H9 (cell line): ENCODE measurements at regions not wholly inside any gene's neighbourhood (a gene's known extent, or its start where the extent isn't known, plus 50 kb on each side); places are given as distances from the start of the nearest gene placed in this dataset.

Experiments
- DNase-seq: peaks from one replicate; pipeline ENCODE4 v3.0.0-alpha.2; 2017
- H2AFZ ChIP-seq: one replicate; pipeline ENCODE4 v1.6.1; 2013; ENCODE audit warnings: mild to moderate bottlenecking, low read length, control low read depth, moderate library complexity
- H2AK5ac ChIP-seq: 2 replicates; pipeline ENCODE4 v1.6.1; 2013; ENCODE audit warnings: low read length, control low read depth, mixed read lengths; ENCODE audit not compliant: insufficient read length
- H2BK120ac ChIP-seq: one replicate; pipeline ENCODE4 v1.6.1; 2013; ENCODE audit warnings: low read depth, mild to moderate bottlenecking, low read length, control low read depth, inconsistent platforms; ENCODE audit not compliant: poor library complexity, severe bottlenecking
- H2BK12ac ChIP-seq: 2 replicates; pipeline ENCODE4 v1.6.1; 2013; ENCODE audit warnings: low read length, control low read depth, mixed read lengths, low read depth; ENCODE audit not compliant: insufficient read length
- H2BK15ac ChIP-seq: 2 replicates; pipeline ENCODE4 v1.6.1; 2013; ENCODE audit warnings: low read depth, low read length, control low read depth
- H2BK20ac ChIP-seq: one replicate; pipeline ENCODE4 v1.6.1; 2013; ENCODE audit warnings: low read depth, mild to moderate bottlenecking, low read length, control low read depth, inconsistent platforms; ENCODE audit not compliant: poor library complexity, severe bottlenecking
- H2BK5ac ChIP-seq: 2 replicates; pipeline ENCODE4 v1.6.1; 2013; ENCODE audit warnings: low read length, control low read depth, mixed read lengths; ENCODE audit not compliant: insufficient read length
- H3K14ac ChIP-seq: 2 replicates; pipeline ENCODE4 v1.6.1; 2013; ENCODE audit warnings: low read length, control low read depth; ENCODE audit not compliant: insufficient read depth
- H3K18ac ChIP-seq: 2 replicates; pipeline ENCODE4 v1.6.1; 2013; ENCODE audit warnings: low read depth, mild to moderate bottlenecking, mixed read lengths, low read length, control low read depth; ENCODE audit not compliant: insufficient read length
- H3K23ac ChIP-seq: 2 replicates; pipeline ENCODE4 v1.6.1; 2013; ENCODE audit warnings: low read length, control low read depth, mixed read lengths, low read depth; ENCODE audit not compliant: insufficient read length
- H3K23me2 ChIP-seq: 2 replicates; pipeline ENCODE4 v1.6.1; 2013; ENCODE audit warnings: low read depth, mild to moderate bottlenecking, mixed read lengths, low read length, control low read depth; ENCODE audit not compliant: insufficient read length, poor library complexity, severe bottlenecking
- H3K27ac ChIP-seq: 2 replicates; pipeline ENCODE4 v1.5.1; 2013; ENCODE audit warnings: low read length, control low read depth, mixed read lengths, low read depth; ENCODE audit not compliant: insufficient read length
- H3K27me3 ChIP-seq: 2 replicates; pipeline ENCODE4 v1.6.1; 2013; ENCODE audit warnings: low read length, control low read depth, inconsistent platforms; ENCODE audit not compliant: insufficient read depth
- H3K4ac ChIP-seq: 2 replicates; pipeline ENCODE4 v1.6.1; 2013; ENCODE audit warnings: low read depth, mild to moderate bottlenecking, control low read depth, inconsistent platforms, low read length, moderate library complexity
- H3K4me1 ChIP-seq: 2 replicates; pipeline ENCODE4 v1.6.1; 2013; ENCODE audit warnings: low read length, control low read depth, inconsistent platforms; ENCODE audit not compliant: insufficient read depth
- H3K4me2 ChIP-seq: 2 replicates; pipeline ENCODE4 v1.6.1; 2013; ENCODE audit warnings: low read length, control low read depth, mixed read lengths; ENCODE audit not compliant: insufficient read length, insufficient read depth
- H3K56ac ChIP-seq: 2 replicates; pipeline ENCODE4 v1.6.1; 2013; ENCODE audit warnings: low read depth, mild to moderate bottlenecking, mixed read lengths, low read length, control low read depth; ENCODE audit not compliant: insufficient read length
- H3K79me1 ChIP-seq: 2 replicates; pipeline ENCODE4 v1.6.1; 2013; ENCODE audit warnings: low read depth, mild to moderate bottlenecking, moderate library complexity, low read length, control low read depth, inconsistent platforms; ENCODE audit not compliant: insufficient read depth, poor library complexity, severe bottlenecking
- H3K79me2 ChIP-seq: 2 replicates; pipeline ENCODE4 v1.6.1; 2013; ENCODE audit warnings: low read length, control low read depth, inconsistent platforms; ENCODE audit not compliant: insufficient read depth
- H3K9ac ChIP-seq: 2 replicates; pipeline ENCODE4 v1.6.1; 2013; ENCODE audit warnings: low read length, control low read depth, mixed read lengths; ENCODE audit not compliant: insufficient read length; ENCODE audit errors: extremely low read depth
- H3K9me3 ChIP-seq: one replicate; pipeline ENCODE4 v1.6.1; 2013; ENCODE audit warnings: low read depth, low read length, inconsistent platforms; ENCODE audit not compliant: control insufficient read depth
- H3T11ph ChIP-seq: one replicate; pipeline ENCODE4 v1.6.1; 2013; ENCODE audit warnings: mild to moderate bottlenecking, low read length, control low read depth, inconsistent platforms
- H4K20me1 ChIP-seq: one replicate; pipeline ENCODE4 v1.6.1; 2013; ENCODE audit not compliant: control insufficient read depth, insufficient read length, insufficient read depth
- H4K5ac ChIP-seq: 2 replicates; pipeline ENCODE4 v1.6.1; 2013; ENCODE audit warnings: low read depth, mild to moderate bottlenecking, mixed read lengths, low read length, control low read depth; ENCODE audit not compliant: insufficient read length
- H4K8ac ChIP-seq: replicated peaks from 2 replicates; pipeline ENCODE4 v1.6.1; 2013; ENCODE audit warnings: low read length, control low read depth, mixed read lengths, low read depth; ENCODE audit not compliant: insufficient read length
- H4K91ac ChIP-seq: 2 replicates; pipeline ENCODE4 v1.6.1; 2013; ENCODE audit warnings: low read depth, mild to moderate bottlenecking, moderate library complexity, mixed read lengths, low read length, control low read depth; ENCODE audit not compliant: insufficient read length
- H3K27ac Mint-ChIP-seq, 3 experiments: 2 replicates in 2 of 3; 3 replicates in 1 of 3; pipeline ENCODE4 v1.8.0; 2020 to 2021; ENCODE audit warnings: mixed read lengths in 3 of 3, mild to moderate bottlenecking in 1 of 3, moderate library complexity in 1 of 3
- H3K27me3 Mint-ChIP-seq: 2 replicates; pipeline ENCODE4 v1.8.0; 2021; ENCODE audit warnings: low read depth, mild to moderate bottlenecking, moderate library complexity, mixed read lengths
- H3K36me3 Mint-ChIP-seq, 3 experiments: 2 replicates in 2 of 3; 3 replicates in 1 of 3; pipeline ENCODE4 v1.8.0; 2020 to 2021; ENCODE audit warnings: low read depth in 3 of 3, mixed read lengths in 3 of 3; ENCODE audit not compliant: insufficient read depth in 1 of 3
- H3K4me1 Mint-ChIP-seq, 2 experiments: 2 replicates each; pipeline ENCODE4 v1.8.0; 2020; ENCODE audit warnings: mixed read lengths in 2 of 2
- H3K4me3 Mint-ChIP-seq, 2 experiments: 2 replicates in 1 of 2; 3 replicates in 1 of 2; pipeline ENCODE4 v1.8.0; 2020 to 2021; ENCODE audit warnings: mild to moderate bottlenecking in 2 of 2, mixed read lengths in 2 of 2, moderate library complexity in 1 of 2
- H3K9me3 Mint-ChIP-seq, 2 experiments: 2 replicates in 1 of 2; 3 replicates in 1 of 2; pipeline ENCODE4 v1.8.0; 2020; ENCODE audit warnings: mild to moderate bottlenecking in 2 of 2, mixed read lengths in 2 of 2, moderate library complexity in 1 of 2
- CTCF ChIP-seq: fragments of 200-600 bp; sonication (generic); conservative IDR thresholded peaks from 3 replicates; pipeline ENCODE4 v1.8.0; 2021; ENCODE audit warnings: antibody characterized with exemption, mild to moderate bottlenecking
- WGBS: extraction: QIAGEN DNeasy Blood & Tissue Kit; methylation state at CpG from one replicate; pipeline ENCODE4 v1.1.7; 2013; ENCODE audit warnings: missing lambda C conversion rate, low lambda C conversion rate, mixed read lengths; ENCODE audit not compliant: insufficient read length; ENCODE audit errors: extremely low coverage; 5-methylcytosine and 5-hydroxymethylcytosine counted together

- Mint-ChIP-seq H3K36me3 (no peaks in the 10 kb centered on the region), H3K9me3 (no peaks in the 10 kb centered on the region; a peak in 1 of 5 replicates), H3K4me3 (no peak overlapping the region), H3K27ac (no peak overlapping the region), H3K4me1 (no peaks in the 10 kb centered on the region), H3K27me3 (no peaks in the 10 kb centered on the region)
- no peaks in the 10 kb centered on the region for H3K79me1 ChIP-seq
- H2BK120ac ChIP-seq: no peak overlapping the region
- H2BK12ac ChIP-seq: no peak overlapping the region
- no peak for TF ChIP-seq CTCF
- H4K8ac ChIP-seq: no peak overlapping the region
- H3K23me2 ChIP-seq: no peaks in the 10 kb centered on the region
- no peaks in the 10 kb centered on the region for H3K4me1 ChIP-seq
- no CpG with 5 or more reads among the region's 4 CpGs for WGBS
- H3K79me2 ChIP-seq: no peaks in the 10 kb centered on the region
- no peak overlapping the region for H2BK20ac ChIP-seq
- no peaks in the 10 kb centered on the region for H3K27me3 ChIP-seq
- H2AK5ac ChIP-seq: no peak overlapping the region
- H3K4ac ChIP-seq: no peak overlapping the region
- no peak overlapping the region for H3K4me2 ChIP-seq
- H3K56ac ChIP-seq: no peak overlapping the region
- H3K9ac ChIP-seq: no peak overlapping the region
- no peak overlapping the region for H4K5ac ChIP-seq
- no peak overlapping the region for H2AFZ ChIP-seq
- no peak overlapping the region for H3K18ac ChIP-seq
- no peaks in the 10 kb centered on the region for H4K20me1 ChIP-seq
- no peak for DNase-seq
- no peak overlapping the region for H3K14ac ChIP-seq
- no peaks in the 10 kb centered on the region for H3K9me3 ChIP-seq
- no peak overlapping the region for H2BK15ac ChIP-seq
- H3T11ph ChIP-seq: no peak overlapping the region
- no peak overlapping the region for H3K27ac ChIP-seq
- no peak overlapping the region for H4K91ac ChIP-seq
- no peak overlapping the region for H2BK5ac ChIP-seq
- H3K23ac ChIP-seq: no peak overlapping the region
Measured at GRCh38 chr3:106029954-106030626, 161.3 kb upstream of the CBLB start.
